Gastrocnemius medialis (tissue), 4 donors: ENCODE measurements at regions not wholly inside any gene's neighbourhood (a gene's known extent, or its start where the extent isn't known, plus 50 kb on each side); places are given as distances from the start of the nearest gene placed in this dataset.
A peak's percentile ranks its signal among the peaks of the same experiment; 100 is the strongest.

ENCODE experiments used
- ATAC-seq, 2 donors: fragments of 150-250 bp; one replicate each; pipeline ENCODE4 v1.9.1; 2016
- DNase-seq, 2 donors: peaks; one replicate each; pipeline ENCODE4 v3.0.0-alpha.2; 2019
- H3K27ac ChIP-seq, 4 donors: fragments of 200-600 bp; sonication (generic); 1 replicate in 1 of 4; 2 replicates in 3 of 4; pipeline ENCODE4 v1.5.1; 2016 to 2018; ENCODE audit warnings: mild to moderate bottlenecking in 2 of 4, moderate library complexity in 1 of 4
- H3K27me3 ChIP-seq, 3 donors: fragments of 200-600 bp; sonication (generic) in 2 of 3; 1 replicate in 1 of 3; 2 replicates in 2 of 3; pipeline versions ENCODE4 v1.5.1 to v1.6.0; 2016 to 2019; ENCODE audit warnings: mild to moderate bottlenecking in 1 of 3, moderate library complexity in 1 of 3
- H3K36me3 ChIP-seq, 2 donors: fragments of 200-600 bp; sonication (generic) in 1 of 2; one replicate each; pipeline ENCODE4 v1.5.1; 2017 to 2018
- H3K4me1 ChIP-seq, 2 donors: fragments of 200-600 bp; sonication (generic) in 1 of 2; one replicate each; pipeline ENCODE4 v1.5.1; 2016 to 2017; ENCODE audit warnings: mild to moderate bottlenecking in 2 of 2
- H3K4me3 ChIP-seq, 4 donors: fragments of 200-600 bp; sonication (generic) in 3 of 4; 1 replicate in 1 of 4; 2 replicates in 3 of 4; pipeline ENCODE4 v1.5.1; 2016 to 2019; ENCODE audit warnings: mild to moderate bottlenecking in 2 of 4
- H3K9me3 ChIP-seq, 3 donors: fragments of 200-600 bp; sonication (generic) in 2 of 3; 1 replicate in 1 of 3; 2 replicates in 2 of 3; pipeline ENCODE4 v1.5.1; 2016 to 2019
- CTCF ChIP-seq, 5 experiments: fragments of 450-650 bp in 3 of 5; fragments of 200-600 bp in 2 of 5; sonication (generic) in 2 of 5; IDR thresholded peaks in 4 of 5; conservative IDR thresholded peaks in 1 of 5; 1 replicate in 4 of 5; 2 replicates in 1 of 5; pipeline ENCODE4 v1.5.1; 2016 to 2019; ENCODE audit warnings: antibody characterized with exemption in 5 of 5, mild to moderate bottlenecking in 3 of 5, moderate library complexity in 3 of 5
- POLR2A ChIP-seq, 2 donors: fragments of 450-650 bp; IDR thresholded peaks; one replicate each; pipeline ENCODE4 v1.6.1; 2017; ENCODE audit warnings: antibody characterized with exemption in 2 of 2, mild to moderate bottlenecking in 2 of 2, moderate library complexity in 2 of 2
- in situ Hi-C, 4 donors: fragments of 200-750 bp; cut with MboI; loops; one replicate each; pipeline versions ENCODE4 v1.15.0 to v1.8.0; 2017; ENCODE audit warnings: low sequenced_read_pairs in 4 of 4
- intact Hi-C: fragments of 100-400 bp; cut with DNase I; formaldehyde crosslinking; loops from one replicate; pipeline ENCODE4 v1.15.1; 2023; ENCODE audit warnings: low total_unique reads

- no peak for TF ChIP-seq CTCF (IDR thresholded peaks at IDR 0.05 in 4 of 5, conservative IDR thresholded peaks at IDR 0.05 in 1 of 5)
- TF ChIP-seq POLR2A (IDR thresholded peaks at IDR 0.05): no peak
- Histone ChIP-seq H3K27me3 (no peaks in the 10 kb centered on the region), H3K4me3 (no peak overlapping the region), H3K9me3 (no peaks in the 10 kb centered on the region), H3K27ac (peak overlapping the region in 3 of 4 donors; percentile 52 to 63 (median 53)), H3K36me3 (no peaks in the 10 kb centered on the region), H3K4me1 (peaks cover 16 to 17% of the 10 kb centered on the region in 2 donors)
- in situ Hi-C loops (no loop called here), intact Hi-C loops (loop anchor here (10.0 kb wide), 1 partner anchor 177 kb away; no protein-coding TSS in a partner anchor)
- ATAC-seq (peak; percentile 88 to 92), DNase-seq (peak; percentile 61 to 63)
These were observed 111.7 kb downstream of the THBS2 start for GRCh38 chr6:169141671-169142537.

DNA sequence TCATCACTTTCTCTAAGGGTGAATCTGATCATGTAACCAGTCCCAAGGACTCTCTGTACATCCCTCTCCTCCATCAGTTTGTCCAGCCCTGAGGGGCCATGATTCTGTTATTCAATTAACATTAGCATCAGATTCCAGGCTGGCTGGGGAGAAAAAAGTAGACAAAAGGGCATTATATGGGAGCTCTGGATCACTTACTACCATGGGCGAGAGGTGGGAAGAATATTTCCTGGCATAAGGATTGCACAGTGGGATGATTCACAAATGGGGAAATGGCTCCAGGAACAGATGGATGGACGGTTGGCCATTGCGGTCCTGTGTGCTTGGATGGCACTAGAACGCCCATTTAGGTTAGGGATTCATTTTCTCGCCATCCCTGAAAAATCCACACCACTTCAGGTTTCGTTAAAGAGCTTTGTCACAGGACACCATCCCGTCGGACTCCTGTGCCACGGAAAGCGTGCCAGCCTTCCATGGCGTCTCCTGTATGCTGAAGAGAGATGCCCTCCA lies 112.6 kb downstream of the THBS2 start:
- ATAC-seq: no peak
- Histone ChIP-seq H3K4me3 (no peak overlapping the region), H3K4me1 (peaks cover 16 to 17% of the 10 kb centered on the region in 2 donors), H3K9me3 (no peaks in the 10 kb centered on the region), H3K27me3 (no peaks in the 10 kb centered on the region), H3K27ac (peak overlapping the region in 3 of 4 donors; percentile 11 to 63 (median 48)), H3K36me3 (no peaks in the 10 kb centered on the region)
- in situ Hi-C loops (no loop called here), intact Hi-C loops (loop anchor here (10.0 kb wide), 1 partner anchor 176 kb away; no protein-coding TSS in a partner anchor)
- DNase-seq: no peak
- no peak for TF ChIP-seq POLR2A (IDR thresholded peaks at IDR 0.05)
- TF ChIP-seq CTCF (IDR thresholded peaks at IDR 0.05 in 4 of 5, conservative IDR thresholded peaks at IDR 0.05 in 1 of 5): no peak

DNA sequence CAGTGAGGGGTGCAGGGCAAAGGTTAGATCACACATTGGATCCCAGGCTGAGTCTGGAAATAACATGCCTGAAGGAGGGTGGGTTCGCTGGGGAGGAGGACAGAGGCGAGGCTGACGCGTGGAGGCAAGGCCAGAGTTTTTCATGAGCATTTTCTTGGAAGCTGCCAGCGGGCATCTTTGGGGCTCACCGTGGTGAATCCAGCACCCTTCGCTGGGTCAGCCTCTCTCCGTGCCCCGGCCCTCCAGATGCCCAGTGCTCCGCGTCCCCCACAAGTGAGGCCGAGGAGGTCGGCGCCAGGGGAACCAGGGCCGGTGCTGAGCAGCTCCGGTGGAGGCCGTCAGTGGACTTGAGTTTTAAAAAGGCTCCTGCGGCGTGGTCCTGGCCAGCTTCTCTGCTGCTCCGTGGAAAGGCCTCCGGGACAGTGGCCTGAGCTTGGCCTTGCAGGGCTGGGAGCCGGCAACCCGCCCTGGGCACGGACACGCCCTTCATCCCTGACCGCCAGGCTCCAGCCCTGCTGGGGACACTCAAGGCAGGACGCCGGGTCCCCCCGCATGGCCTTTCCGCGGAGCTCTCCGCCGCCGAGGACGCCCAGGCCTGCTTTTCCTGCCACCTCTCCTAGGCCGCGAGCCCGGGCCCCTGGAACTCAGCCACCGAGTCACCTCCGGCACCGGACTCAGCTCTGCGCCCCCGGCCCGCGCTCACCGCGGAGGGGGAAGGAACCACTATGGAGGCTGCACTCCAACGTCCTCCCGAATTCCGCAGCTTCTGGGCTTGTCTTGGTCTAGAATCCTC lies 114.3 kb downstream of the THBS2 start:
- H3K27ac ChIP-seq: no peak overlapping the region
- no peaks in the 10 kb centered on the region for H3K27me3 ChIP-seq
- in situ Hi-C loops: no loop called here
- no peak for ATAC-seq
- no peaks in the 10 kb centered on the region for H3K9me3 ChIP-seq
- H3K4me3 ChIP-seq: no peak overlapping the region
- intact Hi-C loops: no loop called here
- no peak for TF ChIP-seq POLR2A (IDR thresholded peaks at IDR 0.05)
- no peak for TF ChIP-seq CTCF (IDR thresholded peaks at IDR 0.05 in 4 of 5, conservative IDR thresholded peaks at IDR 0.05 in 1 of 5)
- H3K4me1 ChIP-seq: peaks cover 16 to 17% of the 10 kb centered on the region in 2 donors
- H3K36me3 ChIP-seq: no peaks in the 10 kb centered on the region
- DNase-seq: no peak

DNA sequence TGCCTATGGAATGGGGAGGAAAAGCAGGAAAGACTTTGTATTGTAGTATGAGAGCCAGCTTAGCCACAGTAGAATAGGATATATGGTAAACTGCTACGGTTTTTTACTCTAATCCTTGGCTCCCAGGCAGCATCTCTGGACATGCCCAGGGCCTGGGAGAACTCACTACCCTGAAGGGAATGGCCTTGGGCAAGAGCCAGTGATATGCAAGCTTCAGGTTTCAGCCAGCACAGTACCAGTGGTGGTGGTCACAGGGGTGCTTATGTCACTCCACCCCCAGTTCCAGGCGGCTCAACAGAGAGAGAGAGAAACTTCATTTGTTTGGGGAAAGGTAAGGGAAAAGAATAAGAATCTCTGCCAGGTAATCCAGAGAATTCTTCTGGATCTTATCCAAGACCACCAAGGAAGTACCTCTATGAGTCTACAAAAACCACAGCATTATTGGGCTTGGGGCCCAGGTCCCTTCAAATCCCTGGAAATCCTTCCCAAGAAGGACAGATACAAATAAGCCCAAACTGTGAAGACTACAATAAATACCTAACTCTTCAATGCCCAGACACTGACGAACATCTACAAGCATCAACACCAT lies 121.2 kb downstream of the THBS2 start:
- H3K27ac ChIP-seq: no peak overlapping the region
- H3K36me3 ChIP-seq: no peaks in the 10 kb centered on the region
- no peaks in the 10 kb centered on the region for H3K9me3 ChIP-seq
- H3K4me1 ChIP-seq: no peaks in the 10 kb centered on the region
- no peak overlapping the region for H3K4me3 ChIP-seq
- DNase-seq (no peak), ATAC-seq (no peak)
- H3K27me3 ChIP-seq: no peaks in the 10 kb centered on the region
- TF ChIP-seq POLR2A (IDR thresholded peaks at IDR 0.05) (no peak), CTCF (IDR thresholded peaks at IDR 0.05 in 4 of 5, conservative IDR thresholded peaks at IDR 0.05 in 1 of 5) (no peak)
- intact Hi-C loops (no loop called here), in situ Hi-C loops (no loop called here)
